WTC11 (cell line): ENCODE measurements at regions not wholly inside any gene's neighbourhood (a gene's known extent, or its start where the extent isn't known, plus 50 kb on each side); places are given as distances from the start of the nearest gene placed in this dataset.

Experiments
- ATAC-seq: fragments of 200-7000 bp; cut with Tn5 transposase; 2 replicates; pipeline ENCODE4 v1.10.0; 2021; ENCODE audit warnings: mild to moderate bottlenecking, moderate library complexity
- CTCF ChIA-PET: fragments of 300-600 bp; sonication (Branson Sonifier 250); formaldehyde crosslinking; loops from one replicate; lab custom pipeline; 2021; ENCODE audit warnings: antibody characterized with exemption; lab: Charles Lee
- POLR2A ChIA-PET: fragments of 350-600 bp; sonication (Branson Sonifier 250); formaldehyde crosslinking; loops from one replicate; lab custom pipeline; 2021; ENCODE audit warnings: antibody characterized with exemption; lab: Charles Lee
- DNase-seq: peaks from one replicate; pipeline ENCODE4 v3.0.0; 2021; ENCODE audit warnings: low spot score
- H3K27ac Mint-ChIP-seq: 2 replicates; pipeline ENCODE4 v1.8.0; 2021; ENCODE audit warnings: mixed read lengths
- H3K27me3 Mint-ChIP-seq: 2 replicates; pipeline ENCODE4 v1.8.0; 2021; ENCODE audit warnings: low read depth, mild to moderate bottlenecking, moderate library complexity, mixed read lengths
- H3K36me3 Mint-ChIP-seq: 2 replicates; pipeline ENCODE4 v1.8.0; 2021; ENCODE audit warnings: mixed read lengths
- H3K4me1 Mint-ChIP-seq: 2 replicates; pipeline ENCODE4 v1.8.0; 2022; ENCODE audit warnings: mixed read lengths
- H3K4me3 Mint-ChIP-seq: 2 replicates; pipeline ENCODE4 v1.8.0; 2021; ENCODE audit warnings: mild to moderate bottlenecking, moderate library complexity, mixed read lengths
- H3K9me3 Mint-ChIP-seq: 2 replicates; pipeline ENCODE4 v1.8.0; 2021; ENCODE audit warnings: mixed read lengths
- AR ChIP-seq: fragments of 250-450 bp; sonication (Bioruptor Pico); IDR thresholded peaks from 2 replicates; pipeline ENCODE4 v1.9.0; 2021; ENCODE audit warnings: mild to moderate bottlenecking
- CBFB ChIP-seq: sonication (generic); formaldehyde crosslinking; IDR thresholded peaks from 2 replicates; pipeline ENCODE4 v1.8.1; 2022; ENCODE audit warnings: mild to moderate bottlenecking, low read depth, missing genetic modification reagents
- CREM ChIP-seq: sonication (generic); formaldehyde crosslinking; IDR thresholded peaks from 2 replicates; pipeline ENCODE4 v1.8.1; 2022; ENCODE audit warnings: mild to moderate bottlenecking, missing genetic modification reagents, moderate library complexity
- ELF4 ChIP-seq: sonication (generic); formaldehyde crosslinking; IDR thresholded peaks from 2 replicates; pipeline ENCODE4 v1.8.1; 2022; ENCODE audit warnings: low read depth, mild to moderate bottlenecking, moderate library complexity, missing genetic modification reagents
- FOXJ3 ChIP-seq: sonication (generic); formaldehyde crosslinking; IDR thresholded peaks from 2 replicates; pipeline ENCODE4 v1.9.0; 2021; ENCODE audit warnings: missing genetic modification reagents, mild to moderate bottlenecking, borderline replicate concordance
- FOXK1 ChIP-seq: sonication (generic); formaldehyde crosslinking; IDR thresholded peaks from 2 replicates; pipeline ENCODE4 v1.8.0; 2022; ENCODE audit warnings: mild to moderate bottlenecking, moderate library complexity, missing genetic modification reagents
- FOXP1 ChIP-seq: sonication (generic); formaldehyde crosslinking; IDR thresholded peaks from 2 replicates; pipeline ENCODE4 v1.8.0; 2022; ENCODE audit warnings: missing genetic modification reagents, mild to moderate bottlenecking, moderate library complexity, borderline replicate concordance
- IRF1 ChIP-seq: sonication (generic); formaldehyde crosslinking; IDR thresholded peaks from 2 replicates; pipeline ENCODE4 v1.8.0; 2023; ENCODE audit warnings: missing genetic modification reagents
- SMAD4 ChIP-seq: sonication (generic); formaldehyde crosslinking; IDR thresholded peaks from 2 replicates; pipeline ENCODE4 v1.8.0; 2022; ENCODE audit warnings: mild to moderate bottlenecking, missing genetic modification reagents
- SOX15 ChIP-seq: fragments of 250-450 bp; sonication (Bioruptor Pico); IDR thresholded peaks from 2 replicates; pipeline ENCODE4 v1.9.0; 2021; ENCODE audit warnings: mild to moderate bottlenecking
- TCF7 ChIP-seq: sonication (generic); formaldehyde crosslinking; IDR thresholded peaks from 2 replicates; pipeline ENCODE4 v1.8.0; 2022; ENCODE audit warnings: mild to moderate bottlenecking, low read depth, missing genetic modification reagents, moderate library complexity
- TEAD4 ChIP-seq: sonication (generic); formaldehyde crosslinking; IDR thresholded peaks from 2 replicates; pipeline ENCODE4 v1.8.0; 2022; ENCODE audit warnings: mild to moderate bottlenecking, missing genetic modification reagents
- ZBTB21 ChIP-seq: sonication (generic); formaldehyde crosslinking; IDR thresholded peaks from 2 replicates; pipeline ENCODE4 v1.8.1; 2023; ENCODE audit warnings: mild to moderate bottlenecking, missing genetic modification reagents, borderline replicate concordance
- ZNF263 ChIP-seq: sonication (generic); formaldehyde crosslinking; IDR thresholded peaks from 2 replicates; pipeline ENCODE4 v1.8.1; 2022; ENCODE audit warnings: low read depth, mild to moderate bottlenecking, moderate library complexity, missing genetic modification reagents
- ZNF512 ChIP-seq: sonication (generic); formaldehyde crosslinking; IDR thresholded peaks from 2 replicates; pipeline ENCODE4 v1.8.1; 2022; ENCODE audit warnings: missing genetic modification reagents, borderline replicate concordance
- TF ChIP-seq, protein P1 (sequence below): sonication (generic); formaldehyde crosslinking; IDR thresholded peaks from 2 replicates; pipeline ENCODE4 v1.8.1; 2022; ENCODE audit warnings: low read depth, missing genetic modification reagents, borderline replicate concordance
- TF ChIP-seq, protein P2 (sequence below): sonication (generic); formaldehyde crosslinking; IDR thresholded peaks from 2 replicates; pipeline ENCODE4 v1.8.0; 2022; ENCODE audit warnings: mild to moderate bottlenecking, missing genetic modification reagents
- TF ChIP-seq, protein P3 (sequence below): fragments of 250-450 bp; sonication (Bioruptor Pico); IDR thresholded peaks from 2 replicates; pipeline ENCODE4 v1.8.0; 2021; ENCODE audit warnings: mild to moderate bottlenecking

DNA sequence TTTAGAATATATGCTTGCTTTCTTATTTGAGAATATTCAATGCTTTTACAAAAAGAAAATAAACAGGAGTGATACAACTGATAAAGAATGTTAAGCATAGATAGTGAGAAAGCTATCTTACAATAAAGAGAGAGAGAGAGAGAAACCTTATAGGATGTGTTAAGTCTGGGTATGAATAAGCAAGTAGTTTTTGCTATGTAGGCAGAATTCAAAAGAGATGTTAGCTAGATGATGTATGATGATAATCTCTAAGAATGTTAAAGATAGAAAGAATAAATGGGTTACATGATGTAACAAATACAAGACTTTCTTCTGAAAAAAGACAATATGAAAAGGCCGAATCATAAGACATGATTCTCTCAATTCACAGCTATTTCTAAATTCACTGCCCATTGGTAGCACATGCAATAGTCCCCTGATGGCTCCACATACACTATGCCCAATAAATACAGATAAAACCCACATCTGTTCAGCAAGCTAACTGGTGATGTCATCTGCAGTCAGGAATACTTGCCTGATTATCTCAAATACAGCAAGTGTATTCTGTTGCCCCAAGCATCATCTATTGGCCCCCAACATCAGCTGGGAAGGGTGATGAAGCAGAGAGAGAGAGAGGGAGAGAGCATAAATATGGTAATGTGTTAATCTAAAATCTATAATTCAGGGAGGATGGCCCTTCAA, 169.2 kb upstream of the LYSMD4 start:
- no peaks in the 10 kb centered on the region for H3K4me1 Mint-ChIP-seq
- H3K36me3 Mint-ChIP-seq = no peaks in the 10 kb centered on the region
- H3K27me3 Mint-ChIP-seq = no peaks in the 10 kb centered on the region; the same call in 1 of the 2 replicates
- peaks cover 12% of the 10 kb centered on the region for H3K9me3 Mint-ChIP-seq
- POLR2A ChIA-PET = no interaction called here
- TF ChIP-seq ZNF263 (CRISPR knock-in tag) (no peak), FOXP1 (CRISPR knock-in tag) (no peak), FOXJ3 (CRISPR knock-in tag) (no peak), CREM (CRISPR knock-in tag) (no peak), SOX15 (CRISPR knock-in tag) (no peak), ZNF512 (CRISPR knock-in tag) (no peak), CBFB (no peak), TCF7 (CRISPR knock-in tag) (no peak), IRF1 (CRISPR knock-in tag) (no peak), TEAD4 (CRISPR knock-in tag) (no peak), SMAD4 (CRISPR knock-in tag) (no peak), AR (CRISPR knock-in tag) (no peak), ELF4 (CRISPR knock-in tag) (no peak), FOXK1 (CRISPR knock-in tag) (no peak), ZBTB21 (CRISPR knock-in tag) (no peak)
- TF ChIP-seq, protein P1, sequence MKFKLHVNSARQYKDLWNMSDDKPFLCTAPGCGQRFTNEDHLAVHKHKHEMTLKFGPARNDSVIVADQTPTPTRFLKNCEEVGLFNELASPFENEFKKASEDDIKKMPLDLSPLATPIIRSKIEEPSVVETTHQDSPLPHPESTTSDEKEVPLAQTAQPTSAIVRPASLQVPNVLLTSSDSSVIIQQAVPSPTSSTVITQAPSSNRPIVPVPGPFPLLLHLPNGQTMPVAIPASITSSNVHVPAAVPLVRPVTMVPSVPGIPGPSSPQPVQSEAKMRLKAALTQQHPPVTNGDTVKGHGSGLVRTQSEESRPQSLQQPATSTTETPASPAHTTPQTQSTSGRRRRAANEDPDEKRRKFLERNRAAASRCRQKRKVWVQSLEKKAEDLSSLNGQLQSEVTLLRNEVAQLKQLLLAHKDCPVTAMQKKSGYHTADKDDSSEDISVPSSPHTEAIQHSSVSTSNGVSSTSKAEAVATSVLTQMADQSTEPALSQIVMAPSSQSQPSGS = no peak
- TF ChIP-seq, protein P2, sequence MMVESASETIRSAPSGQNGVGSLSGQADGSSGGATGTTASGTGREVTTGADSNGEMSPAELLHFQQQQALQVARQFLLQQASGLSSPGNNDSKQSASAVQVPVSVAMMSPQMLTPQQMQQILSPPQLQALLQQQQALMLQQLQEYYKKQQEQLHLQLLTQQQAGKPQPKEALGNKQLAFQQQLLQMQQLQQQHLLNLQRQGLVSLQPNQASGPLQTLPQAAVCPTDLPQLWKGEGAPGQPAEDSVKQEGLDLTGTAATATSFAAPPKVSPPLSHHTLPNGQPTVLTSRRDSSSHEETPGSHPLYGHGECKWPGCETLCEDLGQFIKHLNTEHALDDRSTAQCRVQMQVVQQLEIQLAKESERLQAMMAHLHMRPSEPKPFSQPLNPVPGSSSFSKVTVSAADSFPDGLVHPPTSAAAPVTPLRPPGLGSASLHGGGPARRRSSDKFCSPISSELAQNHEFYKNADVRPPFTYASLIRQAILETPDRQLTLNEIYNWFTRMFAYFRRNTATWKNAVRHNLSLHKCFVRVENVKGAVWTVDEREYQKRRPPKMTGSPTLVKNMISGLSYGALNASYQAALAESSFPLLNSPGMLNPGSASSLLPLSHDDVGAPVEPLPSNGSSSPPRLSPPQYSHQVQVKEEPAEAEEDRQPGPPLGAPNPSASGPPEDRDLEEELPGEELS = no peak
- TF ChIP-seq, protein P3, sequence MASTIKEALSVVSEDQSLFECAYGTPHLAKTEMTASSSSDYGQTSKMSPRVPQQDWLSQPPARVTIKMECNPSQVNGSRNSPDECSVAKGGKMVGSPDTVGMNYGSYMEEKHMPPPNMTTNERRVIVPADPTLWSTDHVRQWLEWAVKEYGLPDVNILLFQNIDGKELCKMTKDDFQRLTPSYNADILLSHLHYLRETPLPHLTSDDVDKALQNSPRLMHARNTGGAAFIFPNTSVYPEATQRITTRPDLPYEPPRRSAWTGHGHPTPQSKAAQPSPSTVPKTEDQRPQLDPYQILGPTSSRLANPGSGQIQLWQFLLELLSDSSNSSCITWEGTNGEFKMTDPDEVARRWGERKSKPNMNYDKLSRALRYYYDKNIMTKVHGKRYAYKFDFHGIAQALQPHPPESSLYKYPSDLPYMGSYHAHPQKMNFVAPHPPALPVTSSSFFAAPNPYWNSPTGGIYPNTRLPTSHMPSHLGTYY (CRISPR knock-in tag) = no peak
- CTCF ChIA-PET = no interaction called here
- H3K27ac Mint-ChIP-seq = no peak overlapping the region
- ATAC-seq = no peak
- DNase-seq = no peak
- no peak overlapping the region for H3K4me3 Mint-ChIP-seq
